Astrocyte (in vitro differentiated cells and primary cell): ENCODE measurements at regions not wholly inside any gene's neighbourhood (a gene's known extent, or its start where the extent isn't known, plus 50 kb on each side); places are given as distances from the start of the nearest gene placed in this dataset.

Experiments
- CTCF ChIP-seq: IDR thresholded peaks from 2 replicates; pipeline ENCODE4 v1.5.1; 2011; ENCODE audit warnings: low read depth, mild to moderate bottlenecking, inconsistent platforms, low read length, moderate library complexity; ENCODE audit not compliant: insufficient read depth
- EZH2 ChIP-seq: IDR thresholded peaks from 2 replicates; pipeline ENCODE4 v1.6.1; 2012; ENCODE audit warnings: mild to moderate bottlenecking, low read length, inconsistent platforms; ENCODE audit not compliant: insufficient read depth

DNA sequence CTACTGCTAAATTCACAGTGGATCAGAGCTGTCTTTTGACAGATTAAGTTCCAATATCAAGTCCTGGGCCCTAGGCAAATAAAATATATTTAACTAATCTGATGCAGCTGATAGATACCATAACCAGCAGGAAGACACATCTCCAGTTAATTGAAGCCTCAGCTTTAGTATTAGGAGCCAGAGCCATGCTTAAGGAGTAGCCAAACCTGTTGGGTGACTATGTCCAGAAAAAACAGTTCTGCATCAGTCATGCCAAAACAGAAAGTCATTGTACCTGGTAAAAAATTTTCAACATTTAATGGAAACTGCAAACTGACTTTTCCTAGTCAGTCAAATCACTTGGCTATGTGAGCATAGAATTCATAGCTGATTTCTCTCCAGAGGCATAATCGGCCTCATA, 200.5 kb upstream of the RUNX1 start:
- no peak for TF ChIP-seq EZH2
- no peak for TF ChIP-seq CTCF
